Body of pancreas (tissue), 4 donors: ENCODE measurements at regions not wholly inside any gene's neighbourhood (a gene's known extent, or its start where the extent isn't known, plus 50 kb on each side); places are given as distances from the start of the nearest gene placed in this dataset.

Experiments used
- ATAC-seq: fragments of 150-250 bp; one replicate; pipeline ENCODE4 v1.9.1; 2016
- DNase-seq, 4 donors: peaks; one replicate each; pipeline ENCODE4 v3.0.0-alpha.2; 2019
- H3K27ac ChIP-seq, 4 donors: fragments of 200-600 bp; sonication (generic); 1 replicate in 3 of 4; 2 replicates in 1 of 4; pipeline versions ENCODE4 v1.5.1 to v1.6.1; 2016 to 2019; ENCODE audit warnings: mild to moderate bottlenecking in 1 of 4, mixed read lengths in 1 of 4, moderate library complexity in 1 of 4
- H3K27me3 ChIP-seq, 2 donors: fragments of 200-600 bp; sonication (generic); one replicate each; pipeline ENCODE4 v1.6.0; 2016; ENCODE audit warnings: mild to moderate bottlenecking in 1 of 2
- H3K36me3 ChIP-seq, 2 donors: fragments of 200-600 bp; sonication (generic); replicated peaks in 1 of 2; 2 replicates each; pipeline ENCODE4 v1.5.1; 2016; ENCODE audit warnings: low read depth in 2 of 2; ENCODE audit not compliant: insufficient read depth in 1 of 2
- H3K4me1 ChIP-seq: fragments of 200-600 bp; sonication (generic); one replicate; pipeline ENCODE4 v1.6.0; 2016
- H3K4me3 ChIP-seq, 2 donors: fragments of 200-600 bp; sonication (generic); 1 replicate in 1 of 2; 2 replicates in 1 of 2; pipeline ENCODE4 v1.5.1; 2016 to 2019
- H3K9me3 ChIP-seq, 3 donors: fragments of 200-600 bp; sonication (generic); 1 replicate in 2 of 3; 2 replicates in 1 of 3; pipeline ENCODE4 v1.5.1; 2016
- POLR2A ChIP-seq, 3 donors: fragments of 450-650 bp; IDR thresholded peaks; one replicate each; pipeline ENCODE4 v1.6.1; 2016; ENCODE audit warnings: antibody characterized with exemption in 3 of 3, mild to moderate bottlenecking in 2 of 3
- WGBS, 2 donors: methylation state at CpG; one replicate each; pipeline ENCODE4 v1.1.5; 2017; 5-methylcytosine and 5-hydroxymethylcytosine counted together
- intact Hi-C: fragments of 100-400 bp; cut with DNase I; formaldehyde crosslinking; loops from one replicate; pipeline ENCODE4 v1.15.1; 2023
- TF ChIP-seq, protein P1 (sequence below), 7 experiments: fragments of 450-650 bp in 4 of 7; fragments of 200-600 bp in 3 of 7; sonication (generic) in 3 of 7; IDR thresholded peaks; one replicate each; pipeline ENCODE4 v1.5.1; 2016 to 2019; ENCODE audit warnings: antibody characterized with exemption in 7 of 7

DNA sequence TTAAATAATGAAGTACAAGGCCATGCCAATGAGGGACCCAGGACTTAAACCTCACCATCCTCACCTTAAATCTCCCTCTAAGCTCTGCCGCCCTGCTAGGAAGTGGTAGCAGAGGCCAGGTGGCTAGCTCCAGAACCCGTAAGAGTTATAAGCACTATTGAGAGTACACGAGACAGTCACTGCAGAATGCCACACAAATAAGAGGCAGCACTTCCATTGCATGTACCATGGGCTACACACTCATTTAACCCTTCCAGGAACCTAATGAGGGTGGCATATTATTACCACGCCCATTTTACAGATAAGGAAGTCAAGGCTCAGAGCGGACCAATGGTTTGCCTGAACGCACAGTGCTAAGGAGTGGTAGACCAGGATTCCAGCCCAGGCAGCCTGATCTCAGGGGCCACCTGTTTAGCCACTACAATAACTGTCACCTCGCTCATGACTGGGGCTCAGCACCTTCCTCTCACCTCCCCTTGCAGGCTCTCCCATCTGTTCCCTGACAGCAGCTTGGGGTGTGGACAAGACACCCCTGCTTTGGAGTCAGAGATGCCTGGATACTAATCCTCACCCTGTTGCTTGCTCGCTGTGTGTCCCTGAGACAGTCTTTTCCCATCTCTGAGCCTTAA is 54.8 kb upstream of the ID3 start:
- no peaks in the 10 kb centered on the region for H3K27me3 ChIP-seq
- no peak for TF ChIP-seq POLR2A (IDR thresholded peaks at IDR 0.05)
- TF ChIP-seq, protein P1, sequence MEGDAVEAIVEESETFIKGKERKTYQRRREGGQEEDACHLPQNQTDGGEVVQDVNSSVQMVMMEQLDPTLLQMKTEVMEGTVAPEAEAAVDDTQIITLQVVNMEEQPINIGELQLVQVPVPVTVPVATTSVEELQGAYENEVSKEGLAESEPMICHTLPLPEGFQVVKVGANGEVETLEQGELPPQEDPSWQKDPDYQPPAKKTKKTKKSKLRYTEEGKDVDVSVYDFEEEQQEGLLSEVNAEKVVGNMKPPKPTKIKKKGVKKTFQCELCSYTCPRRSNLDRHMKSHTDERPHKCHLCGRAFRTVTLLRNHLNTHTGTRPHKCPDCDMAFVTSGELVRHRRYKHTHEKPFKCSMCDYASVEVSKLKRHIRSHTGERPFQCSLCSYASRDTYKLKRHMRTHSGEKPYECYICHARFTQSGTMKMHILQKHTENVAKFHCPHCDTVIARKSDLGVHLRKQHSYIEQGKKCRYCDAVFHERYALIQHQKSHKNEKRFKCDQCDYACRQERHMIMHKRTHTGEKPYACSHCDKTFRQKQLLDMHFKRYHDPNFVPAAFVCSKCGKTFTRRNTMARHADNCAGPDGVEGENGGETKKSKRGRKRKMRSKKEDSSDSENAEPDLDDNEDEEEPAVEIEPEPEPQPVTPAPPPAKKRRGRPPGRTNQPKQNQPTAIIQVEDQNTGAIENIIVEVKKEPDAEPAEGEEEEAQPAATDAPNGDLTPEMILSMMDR (IDR thresholded peaks at IDR 0.05) = no peak
- ATAC-seq (no peak), DNase-seq (no peak)
- 85 to 92% methylated on average over 6 to 8 of the region's 8 CpGs for WGBS, 2 donors
- H3K36me3 ChIP-seq = no peaks in the 10 kb centered on the region
- no peak overlapping the region for H3K4me3 ChIP-seq
- intact Hi-C loops = no loop called here
- no peak overlapping the region for H3K27ac ChIP-seq
- no peaks in the 10 kb centered on the region for H3K9me3 ChIP-seq
- no peaks in the 10 kb centered on the region for H3K4me1 ChIP-seq

DNA sequence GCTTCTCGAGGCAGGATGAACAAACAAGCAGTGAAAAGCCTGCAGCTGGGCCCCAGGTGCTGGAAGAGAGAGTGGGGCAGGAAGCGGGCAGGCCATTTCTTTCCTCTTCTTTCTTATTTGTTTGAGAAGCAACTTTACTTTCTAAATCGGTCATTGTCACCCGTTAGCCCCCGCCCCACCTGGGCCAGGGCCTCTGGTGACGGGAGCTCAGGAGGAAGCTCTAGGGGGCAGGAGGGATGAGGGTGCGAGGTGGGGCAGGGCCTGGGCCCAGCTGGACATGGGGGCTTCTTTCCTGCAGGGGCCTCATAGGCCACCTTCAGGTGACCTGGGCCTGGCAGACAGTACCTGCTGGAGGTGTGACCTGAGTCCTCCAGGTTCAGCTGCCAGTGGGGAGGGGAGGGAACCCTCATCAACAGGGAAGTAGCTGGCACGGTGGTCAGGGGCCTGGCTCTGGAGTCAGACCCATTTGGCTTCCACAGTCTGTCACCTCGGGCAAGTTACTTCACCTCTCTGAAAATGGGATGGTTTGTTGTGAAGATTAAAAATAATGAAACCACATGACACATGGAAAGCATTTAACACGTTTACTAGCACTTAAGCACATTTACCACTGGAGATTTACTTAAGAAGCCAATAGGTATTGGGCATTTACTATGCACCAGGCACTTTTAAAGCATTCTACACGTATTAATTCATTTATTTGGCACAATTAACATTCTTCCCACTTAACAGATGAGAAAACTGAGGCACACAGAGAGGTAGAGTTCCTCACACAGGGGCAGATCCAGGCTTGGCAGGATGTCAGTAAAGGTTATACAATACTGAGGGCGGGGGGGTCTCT is 54.1 kb upstream of the ID3 start:
- no peak overlapping the region for H3K4me3 ChIP-seq
- H3K27me3 ChIP-seq = no peaks in the 10 kb centered on the region
- ATAC-seq (no peak), DNase-seq (no peak)
- H3K4me1 ChIP-seq = no peaks in the 10 kb centered on the region
- TF ChIP-seq, protein P1 (IDR thresholded peaks at IDR 0.05) = no peak
- TF ChIP-seq POLR2A (IDR thresholded peaks at IDR 0.05) = no peak
- no peak overlapping the region for H3K27ac ChIP-seq
- H3K9me3 ChIP-seq = no peaks in the 10 kb centered on the region
- 65 to 83% methylated on average over 11 to 12 of the region's 12 CpGs for WGBS, 2 donors
- H3K36me3 ChIP-seq = no peaks in the 10 kb centered on the region
- intact Hi-C loops = no loop called here

DNA sequence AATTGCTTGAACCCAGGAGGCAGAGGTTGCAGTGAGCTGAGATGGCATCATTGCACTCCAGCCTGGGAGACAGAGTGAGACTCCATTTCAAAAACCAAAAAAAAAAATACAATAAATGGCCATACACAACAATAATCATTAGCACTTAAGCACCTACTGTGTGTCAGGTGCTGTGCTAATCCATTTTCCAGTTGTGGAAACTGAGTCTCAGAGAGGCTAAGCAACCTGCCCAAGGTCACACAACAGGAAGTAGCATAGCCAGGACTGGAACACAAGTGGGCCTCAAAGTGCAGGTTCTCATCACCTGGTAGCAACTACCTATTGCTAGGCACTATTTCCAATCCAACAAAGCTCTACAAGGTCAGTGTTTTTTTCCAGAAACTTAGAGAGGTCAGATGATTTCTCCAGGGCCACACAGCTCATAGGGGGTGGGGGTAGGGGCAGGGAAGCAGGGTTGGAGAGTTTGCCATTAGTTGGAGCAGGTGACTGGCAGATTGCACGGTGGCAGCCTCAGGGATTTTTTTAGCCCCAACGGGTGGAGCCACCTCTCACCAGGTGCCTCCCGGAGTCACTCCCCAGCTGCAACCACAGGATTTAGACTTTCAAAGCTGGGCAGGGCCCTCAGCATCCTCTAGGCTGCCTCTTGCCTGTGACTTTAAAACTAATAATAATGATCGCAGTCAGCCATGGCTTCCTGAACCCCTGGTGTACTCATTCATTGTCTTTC is 52.5 kb upstream of the ID3 start:
- ATAC-seq = peak; percentile 26
- Histone ChIP-seq H3K4me1 (no peaks in the 10 kb centered on the region), H3K4me3 (no peak overlapping the region), H3K27me3 (no peaks in the 10 kb centered on the region), H3K27ac (no peak overlapping the region), H3K36me3 (no peaks in the 10 kb centered on the region), H3K9me3 (no peaks in the 10 kb centered on the region)
- intact Hi-C loops = no loop called here
- TF ChIP-seq, protein P1 (IDR thresholded peaks at IDR 0.05) = no peak
- TF ChIP-seq POLR2A (IDR thresholded peaks at IDR 0.05) = no peak
- peak in 1 of 4 donors; percentile 58 for DNase-seq
- 21 to 41% methylated on average over 4 of the region's 4 CpGs for WGBS, 2 donors

DNA sequence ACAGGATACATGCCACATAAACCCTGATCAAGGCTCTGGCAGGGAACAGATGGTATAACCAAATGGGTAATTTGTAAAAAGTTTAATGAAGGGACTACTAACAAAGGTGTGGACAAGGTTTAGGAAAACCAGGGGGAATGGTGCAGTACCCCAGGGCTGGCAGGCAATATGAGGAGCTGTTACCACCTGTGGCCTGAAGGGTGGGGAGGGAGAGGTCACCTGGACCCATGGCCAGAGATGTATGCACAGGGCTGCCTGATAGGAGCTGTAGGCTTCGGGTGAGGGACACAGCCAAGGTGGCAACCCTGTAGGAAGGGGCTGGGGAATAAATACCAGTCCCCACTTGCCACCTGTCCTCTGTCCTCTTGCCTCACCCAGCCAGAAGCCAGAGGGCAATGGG is 51.4 kb upstream of the ID3 start:
- H3K27me3 ChIP-seq = no peaks in the 10 kb centered on the region
- H3K9me3 ChIP-seq = no peaks in the 10 kb centered on the region
- no peaks in the 10 kb centered on the region for H3K36me3 ChIP-seq
- no peak overlapping the region for H3K27ac ChIP-seq
- intact Hi-C loops = no loop called here
- DNase-seq (no peak), ATAC-seq (no peak)
- no peak for TF ChIP-seq POLR2A (IDR thresholded peaks at IDR 0.05)
- TF ChIP-seq, protein P1 (IDR thresholded peaks at IDR 0.05) = no peak
- H3K4me1 ChIP-seq = no peaks in the 10 kb centered on the region
- WGBS, 2 donors = 81 to 83% methylated on average over 1 of the region's 1 CpG
- no peak overlapping the region for H3K4me3 ChIP-seq
